Esophagus muscularis mucosa (tissue), 4 donors: ENCODE measurements at regions not wholly inside any gene's neighbourhood (a gene's known extent, or its start where the extent isn't known, plus 50 kb on each side); places are given as distances from the start of the nearest gene placed in this dataset.

ENCODE experiments used
- DNase-seq: peaks from one replicate; pipeline ENCODE4 v3.0.0-alpha.2; 2017; ENCODE audit errors: extremely low spot score
- H3K27ac ChIP-seq, 4 donors: fragments of 200-600 bp; sonication (generic); replicated peaks in 1 of 4; 1 replicate in 3 of 4; 2 replicates in 1 of 4; pipeline ENCODE4 v1.5.1; 2016 to 2019; ENCODE audit warnings: mild to moderate bottlenecking in 1 of 4
- H3K27me3 ChIP-seq, 4 donors: fragments of 200-600 bp; sonication (generic); one replicate each; pipeline versions ENCODE4 v1.5.1 to v1.6.0; 2016 to 2019
- H3K36me3 ChIP-seq, 4 donors: fragments of 200-600 bp; sonication (generic); one replicate each; pipeline ENCODE4 v1.5.1; 2016 to 2019
- H3K4me1 ChIP-seq, 4 donors: fragments of 200-600 bp; sonication (generic); one replicate each; pipeline ENCODE4 v1.5.1; 2016 to 2019
- H3K4me3 ChIP-seq, 4 donors: fragments of 200-600 bp; sonication (generic); 1 replicate in 2 of 4; 2 replicates in 2 of 4; pipeline ENCODE4 v1.5.1; 2016 to 2019; ENCODE audit warnings: mild to moderate bottlenecking in 4 of 4, moderate library complexity in 1 of 4
- H3K9me3 ChIP-seq, 4 donors: fragments of 200-600 bp; sonication (generic); 1 replicate in 3 of 4; 2 replicates in 1 of 4; pipeline ENCODE4 v1.5.1; 2016 to 2019
- EP300 ChIP-seq: sonication (generic); formaldehyde crosslinking; IDR thresholded peaks from one replicate; pipeline ENCODE4 v1.6.1; 2017; ENCODE audit warnings: antibody characterized with exemption
- POLR2A ChIP-seq: fragments of 450-650 bp; IDR thresholded peaks from one replicate; pipeline ENCODE4 v1.6.1; 2017; ENCODE audit warnings: antibody characterized with exemption, moderate library complexity, mild to moderate bottlenecking, low read depth
- POLR2AphosphoS5 ChIP-seq, 2 donors: sonication (generic); formaldehyde crosslinking; IDR thresholded peaks; one replicate each; pipeline ENCODE4 v1.6.1; 2017; ENCODE audit warnings: antibody characterized with exemption in 2 of 2
- WGBS: methylation state at CpG from one replicate; pipeline ENCODE4 v1.1.5; 2018; 5-methylcytosine and 5-hydroxymethylcytosine counted together
- intact Hi-C: fragments of 100-400 bp; cut with DNase I; formaldehyde crosslinking; loops from one replicate; pipeline ENCODE4 v1.15.1; 2023
- TF ChIP-seq, protein P1 (sequence below), 3 experiments: fragments of 200-600 bp in 2 of 3; fragments of 450-650 bp in 1 of 3; sonication (generic) in 2 of 3; IDR thresholded peaks; one replicate each; pipeline ENCODE4 v1.5.1; 2017 to 2019; ENCODE audit warnings: antibody characterized with exemption in 3 of 3, mild to moderate bottlenecking in 2 of 3, moderate library complexity in 1 of 3

DNA sequence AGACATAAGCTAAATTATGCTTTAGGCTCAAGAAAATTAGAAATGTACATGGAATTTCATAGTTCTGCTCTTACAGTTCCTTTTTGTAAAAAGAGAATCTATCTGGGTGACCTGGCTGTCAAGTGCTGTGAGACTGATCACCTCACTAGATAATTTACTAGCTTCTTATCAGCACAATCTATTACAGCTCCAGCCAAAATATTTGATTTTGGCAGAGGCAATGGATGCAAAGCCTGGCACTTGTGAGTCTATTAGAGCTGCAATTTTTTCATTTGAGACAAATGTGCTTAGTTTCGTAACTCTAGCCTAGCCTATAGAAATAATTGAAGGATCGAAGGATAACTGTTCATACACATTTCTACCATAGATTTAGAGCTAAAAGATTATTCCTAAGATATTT is 927.5 kb downstream of the SLC6A15 start:
- no peak overlapping the region for H3K27ac ChIP-seq
- no peak overlapping the region for H3K4me3 ChIP-seq
- intact Hi-C loops = no loop called here
- H3K4me1 ChIP-seq = no peaks in the 10 kb centered on the region
- TF ChIP-seq POLR2AphosphoS5 (IDR thresholded peaks at IDR 0.05) = no peak
- no peak for TF ChIP-seq POLR2A
- TF ChIP-seq, protein P1, sequence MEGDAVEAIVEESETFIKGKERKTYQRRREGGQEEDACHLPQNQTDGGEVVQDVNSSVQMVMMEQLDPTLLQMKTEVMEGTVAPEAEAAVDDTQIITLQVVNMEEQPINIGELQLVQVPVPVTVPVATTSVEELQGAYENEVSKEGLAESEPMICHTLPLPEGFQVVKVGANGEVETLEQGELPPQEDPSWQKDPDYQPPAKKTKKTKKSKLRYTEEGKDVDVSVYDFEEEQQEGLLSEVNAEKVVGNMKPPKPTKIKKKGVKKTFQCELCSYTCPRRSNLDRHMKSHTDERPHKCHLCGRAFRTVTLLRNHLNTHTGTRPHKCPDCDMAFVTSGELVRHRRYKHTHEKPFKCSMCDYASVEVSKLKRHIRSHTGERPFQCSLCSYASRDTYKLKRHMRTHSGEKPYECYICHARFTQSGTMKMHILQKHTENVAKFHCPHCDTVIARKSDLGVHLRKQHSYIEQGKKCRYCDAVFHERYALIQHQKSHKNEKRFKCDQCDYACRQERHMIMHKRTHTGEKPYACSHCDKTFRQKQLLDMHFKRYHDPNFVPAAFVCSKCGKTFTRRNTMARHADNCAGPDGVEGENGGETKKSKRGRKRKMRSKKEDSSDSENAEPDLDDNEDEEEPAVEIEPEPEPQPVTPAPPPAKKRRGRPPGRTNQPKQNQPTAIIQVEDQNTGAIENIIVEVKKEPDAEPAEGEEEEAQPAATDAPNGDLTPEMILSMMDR (IDR thresholded peaks at IDR 0.05) = no peak
- TF ChIP-seq EP300 = no peak
- DNase-seq = no peak
- no peaks in the 10 kb centered on the region for H3K9me3 ChIP-seq
- H3K36me3 ChIP-seq = no peaks in the 10 kb centered on the region
- WGBS = 78% methylated on average over 2 of the region's 2 CpGs
- H3K27me3 ChIP-seq = no peaks in the 10 kb centered on the region

- Histone ChIP-seq H3K36me3 (no peaks in the 10 kb centered on the region), H3K27ac (no peak overlapping the region), H3K9me3 (no peaks in the 10 kb centered on the region), H3K4me1 (no peaks in the 10 kb centered on the region), H3K27me3 (no peaks in the 10 kb centered on the region), H3K4me3 (no peak overlapping the region)
- no peak for TF ChIP-seq POLR2A
- TF ChIP-seq, protein P1 (IDR thresholded peaks at IDR 0.05) = no peak
- TF ChIP-seq EP300 = no peak
- TF ChIP-seq POLR2AphosphoS5 (IDR thresholded peaks at IDR 0.05) = no peak
- DNase-seq = no peak
- intact Hi-C loops = no loop called here
These were observed 932.2 kb downstream of the SLC6A15 start for GRCh38 chr12:83980398-83980797.

DNA sequence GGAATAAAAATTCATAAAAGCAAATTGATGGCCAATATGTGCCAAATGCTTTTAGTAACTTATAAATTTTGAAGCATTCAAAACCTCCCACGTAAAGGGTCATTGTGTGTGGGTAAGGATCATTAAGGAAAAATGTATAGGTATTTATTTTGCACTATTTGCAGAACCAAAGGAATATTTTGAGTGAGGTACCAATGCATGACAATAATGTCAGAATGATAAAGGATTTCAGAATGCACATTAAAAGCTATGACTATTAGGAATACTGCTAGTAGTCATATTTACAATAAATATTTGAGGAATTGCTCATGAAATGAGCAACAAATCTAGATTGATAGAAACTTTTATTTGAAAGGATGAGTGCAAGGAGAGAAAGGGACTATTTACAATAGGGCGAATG is 932.8 kb downstream of the SLC6A15 start:
- TF ChIP-seq, protein P1 (IDR thresholded peaks at IDR 0.05) = no peak
- no peak for TF ChIP-seq POLR2A
- Histone ChIP-seq H3K27me3 (no peaks in the 10 kb centered on the region), H3K36me3 (no peaks in the 10 kb centered on the region), H3K4me1 (no peaks in the 10 kb centered on the region), H3K27ac (no peak overlapping the region), H3K4me3 (no peak overlapping the region), H3K9me3 (no peaks in the 10 kb centered on the region)
- no peak for DNase-seq
- 82% methylated on average over 2 of the region's 2 CpGs for WGBS
- intact Hi-C loops = no loop called here

DNA sequence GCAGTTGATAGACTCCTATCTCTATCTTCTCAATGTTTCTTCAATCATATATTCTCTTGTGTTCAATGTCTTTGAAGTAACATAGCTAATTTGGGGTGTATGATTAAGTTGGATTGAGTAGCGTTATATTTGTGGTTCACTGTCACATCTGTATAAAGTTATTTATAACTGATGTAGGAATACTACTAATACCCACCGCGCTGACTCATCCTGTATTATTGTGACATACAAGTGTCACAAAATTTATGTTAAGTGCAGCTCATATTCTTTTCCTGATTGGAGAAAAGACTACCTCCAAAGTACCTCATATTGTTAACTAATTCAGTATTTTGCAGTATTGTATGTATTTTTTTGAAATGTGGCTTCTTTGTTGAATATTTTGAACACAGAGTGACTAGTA is 940.8 kb downstream of the SLC6A15 start:
- intact Hi-C loops = no loop called here
- no peak overlapping the region for H3K4me3 ChIP-seq
- no peaks in the 10 kb centered on the region for H3K36me3 ChIP-seq
- 87% methylated on average over 3 of the region's 3 CpGs for WGBS
- H3K27me3 ChIP-seq = no peaks in the 10 kb centered on the region
- no peak overlapping the region for H3K27ac ChIP-seq
- H3K4me1 ChIP-seq = no peaks in the 10 kb centered on the region
- no peaks in the 10 kb centered on the region for H3K9me3 ChIP-seq
- DNase-seq = no peak
- TF ChIP-seq POLR2AphosphoS5 (IDR thresholded peaks at IDR 0.05) (no peak), POLR2A (no peak)
- TF ChIP-seq, protein P1 (IDR thresholded peaks at IDR 0.05) = no peak

- intact Hi-C loops = no loop called here
- no peak for DNase-seq
- Histone ChIP-seq H3K27ac (no peak overlapping the region), H3K4me3 (no peak overlapping the region), H3K4me1 (no peaks in the 10 kb centered on the region), H3K27me3 (no peaks in the 10 kb centered on the region), H3K9me3 (no peaks in the 10 kb centered on the region), H3K36me3 (no peaks in the 10 kb centered on the region)
- TF ChIP-seq POLR2A (no peak), POLR2AphosphoS5 (IDR thresholded peaks at IDR 0.05) (no peak), EP300 (no peak)
- TF ChIP-seq, protein P1 (IDR thresholded peaks at IDR 0.05) = no peak
- 91% methylated on average over 1 of the region's 1 CpG for WGBS
These were observed 951.8 kb downstream of the SLC6A15 start for GRCh38 chr12:83960767-83961166.
